Upper lobe of left lung (tissue), 6 donors: ENCODE measurements at regions not wholly inside any gene's neighbourhood (a gene's known extent, or its start where the extent isn't known, plus 50 kb on each side); places are given as distances from the start of the nearest gene placed in this dataset.

Experiments used
- ATAC-seq, 2 donors: fragments of 200-7000 bp; cut with Tn5 transposase; one replicate each; pipeline ENCODE4 v1.9.1; 2022; ENCODE audit warnings: mild to moderate bottlenecking in 2 of 2, moderate library complexity in 2 of 2; ENCODE audit not compliant: low FRiP score in 2 of 2
- DNase-seq, 2 donors: peaks; one replicate each; pipeline ENCODE4 v3.0.0-alpha.2; 2019 to 2020
- H3K27ac ChIP-seq, 4 donors: fragments of 200-600 bp; sonication (generic); one replicate each; pipeline ENCODE4 v1.5.1; 2016 to 2019
- H3K27me3 ChIP-seq, 4 donors: fragments of 200-600 bp; sonication (generic); one replicate each; pipeline ENCODE4 v1.5.1; 2017 to 2019
- H3K36me3 ChIP-seq, 4 donors: fragments of 200-600 bp; sonication (generic); one replicate each; pipeline ENCODE4 v1.5.1; 2016 to 2019
- H3K4me1 ChIP-seq, 4 donors: fragments of 200-600 bp; sonication (generic); one replicate each; pipeline ENCODE4 v1.5.1; 2018 to 2019
- H3K4me3 ChIP-seq, 4 donors: fragments of 200-600 bp; sonication (generic); one replicate each; pipeline ENCODE4 v1.5.1; 2017 to 2019; ENCODE audit warnings: mild to moderate bottlenecking in 2 of 4, moderate library complexity in 1 of 4
- H3K9me3 ChIP-seq, 4 donors: fragments of 200-600 bp; sonication (generic); one replicate each; pipeline ENCODE4 v1.5.1; 2018 to 2019
- EP300 ChIP-seq, 4 donors: sonication (generic); formaldehyde crosslinking; IDR thresholded peaks; one replicate each; pipeline ENCODE4 v1.5.1; 2017; ENCODE audit warnings: antibody characterized with exemption in 4 of 4, control low read depth in 2 of 4
- POLR2A ChIP-seq, 4 donors: fragments of 450-650 bp; IDR thresholded peaks; one replicate each; pipeline ENCODE4 v1.5.1; 2016 to 2017; ENCODE audit warnings: antibody characterized with exemption in 4 of 4, mild to moderate bottlenecking in 2 of 4
- POLR2AphosphoS5 ChIP-seq, 2 donors: sonication (generic); formaldehyde crosslinking; IDR thresholded peaks; one replicate each; pipeline ENCODE4 v1.5.1; 2017; ENCODE audit warnings: antibody characterized with exemption in 2 of 2
- WGBS, 2 donors: methylation state at CpG; one replicate each; pipeline ENCODE4 v1.1.5; 2017 to 2018; 5-methylcytosine and 5-hydroxymethylcytosine counted together
- TF ChIP-seq, protein P1 (sequence below), 6 experiments: fragments of 450-650 bp in 4 of 6; fragments of 200-600 bp in 2 of 6; sonication (generic) in 2 of 6; IDR thresholded peaks; one replicate each; pipeline ENCODE4 v1.5.1; 2016 to 2019; ENCODE audit warnings: antibody characterized with exemption in 6 of 6
- donor health status: DM: no; HTN: no; CAD: no; lungs with moderate emphysema.
- donor health status: DM: no; HTN: yes; CAD: no; lungs with severe emphysema.

DNA sequence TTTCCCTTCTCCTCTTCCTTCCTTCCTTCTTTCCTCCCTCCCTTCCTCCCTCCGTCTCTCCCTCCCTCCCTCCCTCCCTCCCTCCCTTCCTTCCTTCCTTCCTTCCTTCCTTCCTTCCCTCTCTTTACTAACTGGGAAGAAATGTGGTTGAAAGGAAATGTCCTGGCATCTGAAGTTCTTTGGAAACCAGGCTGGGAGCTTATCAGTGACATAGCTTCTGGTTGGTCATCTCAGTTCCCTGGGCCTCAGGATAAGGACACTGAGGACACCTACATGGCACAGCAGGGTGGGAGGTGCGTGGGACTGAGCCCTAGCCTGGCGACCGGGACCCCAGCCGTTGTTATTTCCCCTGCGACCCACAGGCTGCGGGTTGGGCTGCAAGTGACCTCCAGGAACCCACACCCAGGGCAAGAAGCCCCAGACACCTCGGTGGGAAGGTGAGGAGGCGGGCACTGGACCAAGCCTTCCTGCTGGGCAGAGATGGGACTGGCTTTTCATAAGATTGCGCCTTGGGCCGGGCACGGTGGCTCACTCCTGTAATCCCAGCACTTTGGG is 1486.5 kb downstream of the TBC1D22A start:
- Histone ChIP-seq H3K9me3 (no peaks in the 10 kb centered on the region), H3K4me3 (no peak overlapping the region), H3K27me3 (no peaks in the 10 kb centered on the region), H3K4me1 (peaks cover 0 to 7% (median 4%) of the 10 kb centered on the region in 4 donors), H3K27ac (no peak overlapping the region), H3K36me3 (no peaks in the 10 kb centered on the region)
- WGBS, 2 donors: 29 to 85% methylated on average over 1 to 12 of the region's 12 CpGs
- DNase-seq (no peak), ATAC-seq (no peak)
- TF ChIP-seq POLR2A (IDR thresholded peaks at IDR 0.05): no peak
- TF ChIP-seq, protein P1, sequence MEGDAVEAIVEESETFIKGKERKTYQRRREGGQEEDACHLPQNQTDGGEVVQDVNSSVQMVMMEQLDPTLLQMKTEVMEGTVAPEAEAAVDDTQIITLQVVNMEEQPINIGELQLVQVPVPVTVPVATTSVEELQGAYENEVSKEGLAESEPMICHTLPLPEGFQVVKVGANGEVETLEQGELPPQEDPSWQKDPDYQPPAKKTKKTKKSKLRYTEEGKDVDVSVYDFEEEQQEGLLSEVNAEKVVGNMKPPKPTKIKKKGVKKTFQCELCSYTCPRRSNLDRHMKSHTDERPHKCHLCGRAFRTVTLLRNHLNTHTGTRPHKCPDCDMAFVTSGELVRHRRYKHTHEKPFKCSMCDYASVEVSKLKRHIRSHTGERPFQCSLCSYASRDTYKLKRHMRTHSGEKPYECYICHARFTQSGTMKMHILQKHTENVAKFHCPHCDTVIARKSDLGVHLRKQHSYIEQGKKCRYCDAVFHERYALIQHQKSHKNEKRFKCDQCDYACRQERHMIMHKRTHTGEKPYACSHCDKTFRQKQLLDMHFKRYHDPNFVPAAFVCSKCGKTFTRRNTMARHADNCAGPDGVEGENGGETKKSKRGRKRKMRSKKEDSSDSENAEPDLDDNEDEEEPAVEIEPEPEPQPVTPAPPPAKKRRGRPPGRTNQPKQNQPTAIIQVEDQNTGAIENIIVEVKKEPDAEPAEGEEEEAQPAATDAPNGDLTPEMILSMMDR (IDR thresholded peaks at IDR 0.05): no peak
- TF ChIP-seq EP300 (IDR thresholded peaks at IDR 0.05): no peak
- TF ChIP-seq POLR2AphosphoS5 (IDR thresholded peaks at IDR 0.05): no peak

DNA sequence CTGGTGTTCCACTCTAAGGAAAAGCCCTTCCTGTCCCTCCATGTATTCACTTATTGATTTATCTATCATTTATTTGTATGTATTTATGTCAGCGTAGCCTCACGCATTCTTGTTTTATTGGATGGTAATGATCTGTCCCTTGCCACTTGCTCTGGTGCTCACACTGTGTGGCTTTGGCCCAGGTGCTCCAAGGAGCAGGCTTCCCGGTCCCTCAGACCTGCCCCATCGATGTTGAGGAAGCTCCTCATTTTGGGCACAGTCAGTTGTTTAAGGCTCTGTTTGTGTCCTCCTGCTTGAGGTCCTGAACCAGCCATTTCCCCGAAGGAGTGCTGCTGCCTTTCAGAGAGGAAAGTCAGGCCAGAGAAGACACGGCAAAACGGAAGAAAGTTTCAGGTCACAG is 1485.4 kb downstream of the TBC1D22A start:
- ATAC-seq (no peak), DNase-seq (no peak)
- no peaks in the 10 kb centered on the region for H3K4me1 ChIP-seq
- no peak overlapping the region for H3K27ac ChIP-seq
- H3K9me3 ChIP-seq: no peaks in the 10 kb centered on the region
- H3K27me3 ChIP-seq: no peaks in the 10 kb centered on the region
- H3K36me3 ChIP-seq: no peaks in the 10 kb centered on the region
- no peak for TF ChIP-seq EP300 (IDR thresholded peaks at IDR 0.05)
- WGBS, 2 donors: 86 to 92% methylated on average over 7 of the region's 7 CpGs
- H3K4me3 ChIP-seq: no peak overlapping the region

DNA sequence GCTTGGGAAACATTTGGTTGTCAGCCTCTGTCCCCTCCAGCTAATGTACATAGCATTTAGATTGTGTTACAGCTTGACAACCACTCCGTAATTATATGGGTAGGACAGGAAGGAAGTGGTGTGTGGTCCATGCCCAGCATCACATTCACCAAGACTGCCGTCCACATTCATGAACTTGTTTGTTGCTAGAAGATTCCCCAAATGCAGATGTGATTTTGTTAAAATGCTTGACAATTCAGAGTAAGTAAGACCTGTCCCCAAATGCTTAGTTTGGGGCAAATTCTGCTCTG is 1482.7 kb downstream of the TBC1D22A start:
- TF ChIP-seq POLR2AphosphoS5 (IDR thresholded peaks at IDR 0.05) (no peak), POLR2A (IDR thresholded peaks at IDR 0.05) (no peak), EP300 (IDR thresholded peaks at IDR 0.05) (no peak)
- TF ChIP-seq, protein P1 (IDR thresholded peaks at IDR 0.05): no peak
- 49 to 53% methylated on average over 2 of the region's 2 CpGs for WGBS, 2 donors
- ATAC-seq (no peak), DNase-seq (no peak)
- Histone ChIP-seq H3K36me3 (no peaks in the 10 kb centered on the region), H3K27ac (no peak overlapping the region), H3K4me1 (no peaks in the 10 kb centered on the region), H3K9me3 (no peaks in the 10 kb centered on the region), H3K27me3 (no peaks in the 10 kb centered on the region), H3K4me3 (no peak overlapping the region)

DNA sequence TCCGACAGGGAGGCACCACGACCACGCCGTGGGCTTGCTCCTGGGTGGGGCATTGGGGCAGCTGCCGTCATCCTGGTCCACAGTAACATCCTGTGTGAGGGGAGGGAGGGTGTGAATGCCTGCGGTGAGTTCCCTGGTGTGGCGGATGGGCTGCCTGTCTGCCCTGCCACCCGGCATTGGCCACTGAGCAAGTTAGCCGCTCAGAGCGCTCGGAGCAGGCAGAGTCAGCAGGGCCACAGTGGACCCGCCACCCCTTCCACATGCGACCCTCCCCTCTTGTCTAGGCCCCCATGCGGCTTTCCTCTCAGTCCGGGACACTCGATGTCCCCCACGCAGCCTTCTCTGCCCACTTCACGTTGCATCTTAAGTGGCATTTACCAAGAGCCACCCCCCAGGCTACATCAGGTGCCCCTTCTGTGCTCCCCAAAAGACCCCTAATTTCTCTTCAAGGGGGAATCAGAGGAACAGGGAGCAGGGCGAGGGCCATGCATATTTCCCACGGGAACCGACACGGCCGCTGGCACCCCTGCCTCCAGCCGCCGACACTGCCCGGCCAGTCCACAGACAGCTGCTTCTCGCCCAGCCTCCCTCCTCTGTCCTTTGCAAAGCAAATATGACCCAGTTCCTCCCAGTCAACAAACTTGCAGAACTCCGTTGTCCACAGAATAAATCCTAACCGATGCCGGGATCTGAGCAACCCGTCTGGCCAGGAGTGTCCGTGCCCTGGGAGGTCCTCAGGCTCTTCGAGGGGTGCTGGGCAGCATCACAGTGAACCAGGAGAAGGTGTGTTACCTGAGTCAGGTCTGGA is 1482.1 kb downstream of the TBC1D22A start:
- H3K4me3 ChIP-seq: no peak overlapping the region
- H3K27me3 ChIP-seq: no peaks in the 10 kb centered on the region
- 92 to 95% methylated on average over 25 to 33 of the region's 33 CpGs for WGBS, 2 donors
- H3K4me1 ChIP-seq: no peaks in the 10 kb centered on the region
- no peaks in the 10 kb centered on the region for H3K9me3 ChIP-seq
- TF ChIP-seq POLR2AphosphoS5 (IDR thresholded peaks at IDR 0.05) (no peak), POLR2A (IDR thresholded peaks at IDR 0.05) (no peak), EP300 (IDR thresholded peaks at IDR 0.05) (no peak)
- TF ChIP-seq, protein P1 (IDR thresholded peaks at IDR 0.05): no peak
- no peak overlapping the region for H3K27ac ChIP-seq
- DNase-seq (no peak), ATAC-seq (no peak)
- no peaks in the 10 kb centered on the region for H3K36me3 ChIP-seq

DNA sequence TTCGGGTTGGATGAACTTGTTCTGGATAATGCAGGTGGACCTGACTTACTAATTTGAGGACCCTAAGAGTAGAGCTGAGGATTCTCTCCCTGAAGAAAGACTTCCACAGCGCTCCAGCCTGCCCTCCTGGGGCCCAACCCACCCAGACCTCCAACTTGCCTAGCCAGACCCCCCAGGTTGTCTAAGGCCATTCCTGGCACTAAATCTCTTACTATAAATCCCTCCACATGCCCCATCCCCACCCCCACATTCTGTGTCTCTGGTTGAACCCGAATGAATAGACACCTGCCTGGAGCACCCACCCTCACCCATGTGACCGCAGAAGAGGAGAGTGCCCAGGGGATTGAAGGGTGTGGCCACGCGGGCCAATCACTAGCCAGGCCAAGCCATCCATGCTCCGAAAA is 1480.0 kb downstream of the TBC1D22A start:
- no peaks in the 10 kb centered on the region for H3K27me3 ChIP-seq
- H3K36me3 ChIP-seq: no peaks in the 10 kb centered on the region
- DNase-seq (no peak), ATAC-seq (no peak)
- no peak overlapping the region for H3K27ac ChIP-seq
- WGBS, 2 donors: 92 to 94% methylated on average over 7 of the region's 7 CpGs
- no peaks in the 10 kb centered on the region for H3K4me1 ChIP-seq
- H3K4me3 ChIP-seq: no peak overlapping the region
- TF ChIP-seq, protein P1 (IDR thresholded peaks at IDR 0.05): no peak
- no peak for TF ChIP-seq POLR2AphosphoS5 (IDR thresholded peaks at IDR 0.05)
- no peak for TF ChIP-seq POLR2A (IDR thresholded peaks at IDR 0.05)
- no peak for TF ChIP-seq EP300 (IDR thresholded peaks at IDR 0.05)
- H3K9me3 ChIP-seq: no peaks in the 10 kb centered on the region
